ENCODE measurements at regions not wholly inside any gene's neighbourhood (a gene's known extent, or its start where the extent isn't known, plus 50 kb on each side); places are given as distances from the start of the nearest gene placed in this dataset.

DNA sequence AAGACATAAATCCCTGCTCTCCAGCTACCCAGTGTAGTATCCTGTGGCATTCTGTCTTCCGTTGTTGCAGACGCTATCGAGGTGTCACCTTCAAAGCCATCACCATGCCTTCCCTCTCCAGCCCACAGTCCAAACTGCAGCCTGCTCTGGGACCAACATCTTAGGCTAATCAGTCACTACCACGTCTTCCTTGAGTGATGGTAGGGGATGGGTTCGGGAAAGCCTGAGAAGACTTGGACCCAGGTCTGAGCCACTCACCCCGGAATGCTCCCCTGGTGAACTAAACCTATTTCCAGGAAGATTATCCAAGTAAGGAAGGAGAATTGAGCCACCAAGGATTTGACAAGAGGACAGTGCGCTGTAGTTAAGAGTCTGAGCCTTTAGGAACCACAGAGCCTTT lies 52.9 kb upstream of the IRX1 start:
- DNase-seq (ENCODE audit: low read depth) = no peak

GRCh38 chr5:3542158-3542557 lies 53.5 kb upstream of the IRX1 start:
- no peak for DNase-seq (ENCODE audit: low read depth)

DNA sequence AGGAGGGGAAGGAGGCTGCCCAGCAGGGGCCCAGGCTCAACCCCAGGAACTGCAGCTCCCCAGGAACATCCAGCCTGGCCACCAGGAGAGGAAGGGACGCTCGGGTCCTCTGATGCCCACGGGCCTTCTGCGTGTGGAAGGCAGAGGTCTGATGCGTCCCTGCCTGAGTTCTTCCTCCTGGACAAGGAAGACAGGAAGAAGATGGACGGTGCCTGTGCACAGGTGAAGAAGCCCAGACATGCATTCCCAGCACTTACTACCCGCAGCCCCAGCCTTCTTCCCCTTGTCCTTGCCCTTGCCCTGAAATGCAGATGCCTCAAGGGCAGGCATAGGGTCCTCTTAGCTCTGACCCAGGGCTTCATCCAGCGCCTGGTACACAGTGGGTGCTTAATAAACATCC lies 56.7 kb upstream of the IRX1 start:
- no peak for DNase-seq (ENCODE audit: low read depth)

DNA sequence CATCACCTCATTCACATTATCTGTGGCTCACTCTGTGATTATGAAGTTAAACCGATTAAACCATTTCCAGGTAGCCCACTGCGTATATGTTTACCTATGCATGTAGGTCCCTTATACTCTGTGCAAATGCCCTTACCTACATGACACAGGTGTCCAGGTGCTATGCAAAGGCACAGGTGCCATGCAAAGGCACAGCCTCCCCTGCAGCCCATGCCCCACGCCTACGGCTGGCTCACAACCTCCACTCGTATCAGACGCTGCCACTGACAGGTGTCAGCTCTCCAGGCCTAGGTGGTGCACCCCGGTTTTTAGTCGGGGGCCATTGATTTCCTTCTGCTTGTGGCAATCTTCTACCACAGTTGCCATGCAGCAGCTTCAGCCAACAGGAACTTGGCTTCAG lies 57.7 kb upstream of the IRX1 start:
- DNase-seq (ENCODE audit: low read depth) = no peak

DNA sequence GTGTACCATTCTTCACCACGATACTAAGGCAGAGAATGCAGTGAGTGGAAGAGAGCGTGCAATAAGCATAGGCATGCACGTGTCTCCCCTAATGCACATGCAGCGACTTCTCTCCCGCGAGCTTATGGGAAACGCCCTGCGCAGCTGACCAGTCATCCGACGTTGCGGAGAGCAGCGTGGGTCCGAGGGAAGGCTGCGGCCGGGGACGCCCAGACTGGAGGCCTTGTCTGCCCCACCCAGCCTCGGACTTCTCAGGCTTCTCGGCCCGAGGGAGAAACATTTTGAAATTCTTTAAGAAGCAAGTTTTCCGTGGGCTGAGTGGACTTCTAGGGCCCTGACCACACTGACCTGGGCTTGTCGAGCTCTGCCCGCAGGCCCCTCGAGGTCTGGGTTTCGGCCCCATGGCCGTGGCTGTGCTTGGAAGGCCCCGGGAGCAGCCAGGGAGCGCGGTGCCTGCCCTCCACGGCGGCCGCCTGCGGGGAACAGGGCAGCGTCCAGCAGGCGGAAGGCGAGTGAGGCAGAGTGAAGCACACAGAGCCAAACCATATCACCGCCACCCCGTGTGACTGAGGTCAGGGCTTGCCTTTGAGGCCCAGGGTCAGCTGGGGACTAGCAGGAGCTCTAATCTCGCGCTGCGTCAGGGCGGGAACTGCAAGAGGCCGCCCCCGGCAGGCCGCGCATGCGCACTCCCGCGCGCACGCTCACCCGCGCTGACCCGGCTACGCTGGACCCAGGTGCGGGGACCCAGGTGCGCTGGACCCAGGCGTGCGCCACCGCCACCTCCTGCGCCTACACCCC lies 60.0 kb upstream of the IRX1 start:
- no peak for DNase-seq (ENCODE audit: low read depth)

DNA sequence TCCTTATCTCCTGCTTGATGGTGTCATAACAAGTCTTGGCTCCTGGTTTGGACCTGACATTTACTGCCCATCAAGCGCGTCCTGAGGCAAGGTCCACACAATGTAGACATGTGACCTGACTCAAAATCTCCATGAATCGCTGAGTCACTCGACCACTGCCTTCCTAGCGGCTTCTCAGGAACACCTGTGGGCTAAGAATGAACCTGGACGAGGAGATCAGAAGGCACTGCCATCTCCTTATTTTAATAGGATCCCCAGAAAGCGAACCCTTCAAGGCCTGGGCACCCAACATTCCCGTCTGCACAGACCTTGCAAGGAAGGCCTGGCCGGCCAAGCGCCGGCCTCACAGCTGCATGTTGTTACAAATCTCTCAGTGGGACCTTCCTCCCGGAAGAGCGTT lies 60.6 kb upstream of the IRX1 start:
- DNase-seq (ENCODE audit: low read depth) = no peak

GRCh38 chr5:3531320-3531986 lies 64.2 kb upstream of the IRX1 start:
- DNase-seq (ENCODE audit: low read depth) = no peak

GRCh38 chr5:3530251-3530650 lies 65.4 kb upstream of the IRX1 start:
- no peak for DNase-seq (ENCODE audit: low read depth)

DNA sequence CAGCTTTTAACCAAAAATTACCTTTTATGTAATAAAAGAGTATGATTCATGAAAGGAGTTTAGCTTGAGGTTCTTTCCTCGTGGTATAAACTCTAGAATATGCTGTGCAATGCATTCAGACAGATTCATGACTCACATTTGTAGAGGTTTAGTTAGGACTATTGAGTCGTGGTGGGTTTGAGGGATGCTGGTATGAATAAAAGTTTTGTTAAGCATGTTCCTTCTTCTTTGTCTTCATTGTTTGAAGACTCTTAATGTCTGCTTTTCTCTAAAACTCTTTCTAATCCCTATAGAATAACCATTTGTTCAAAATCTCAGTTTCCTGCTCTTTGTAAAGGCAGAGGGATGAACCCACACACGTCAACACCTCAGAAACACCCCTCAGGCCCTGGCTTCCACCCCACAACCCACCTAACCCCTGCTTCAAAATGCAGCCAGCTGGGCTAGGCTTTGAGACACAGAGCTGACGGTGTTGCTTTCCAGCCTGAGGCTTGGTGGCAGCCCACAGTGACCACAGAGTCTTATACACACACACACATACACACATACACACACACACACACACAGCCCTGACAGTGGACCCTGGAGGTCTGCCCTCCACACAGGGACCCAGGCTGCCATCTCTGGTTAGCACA lies 69.0 kb upstream of the IRX1 start:
- no peak for DNase-seq (ENCODE audit: low read depth)

DNA sequence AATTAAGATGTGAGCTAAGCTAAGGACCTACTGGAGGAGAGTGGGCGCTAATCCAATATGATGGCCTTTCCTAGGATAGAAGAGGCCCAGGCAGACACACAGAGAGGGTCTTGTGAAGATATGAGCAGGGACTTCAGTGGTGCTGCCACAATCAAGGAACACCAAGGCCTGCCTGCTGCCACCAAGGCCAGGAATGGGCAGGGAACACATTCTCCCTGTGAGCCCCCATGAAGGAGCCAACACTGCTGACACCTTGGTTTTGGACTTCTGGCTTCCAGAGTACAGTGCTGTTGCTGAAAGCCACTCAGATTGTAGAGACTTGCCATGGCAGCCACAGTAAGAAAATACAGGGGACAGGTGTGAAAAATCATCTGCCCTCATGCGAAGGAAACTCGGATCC lies 73.1 kb upstream of the IRX1 start:
- DNase-seq (ENCODE audit: low read depth) = no peak

GRCh38 chr5:3518576-3518975 lies 77.1 kb upstream of the IRX1 start:
- no peak for DNase-seq (ENCODE audit: low read depth)

DNA sequence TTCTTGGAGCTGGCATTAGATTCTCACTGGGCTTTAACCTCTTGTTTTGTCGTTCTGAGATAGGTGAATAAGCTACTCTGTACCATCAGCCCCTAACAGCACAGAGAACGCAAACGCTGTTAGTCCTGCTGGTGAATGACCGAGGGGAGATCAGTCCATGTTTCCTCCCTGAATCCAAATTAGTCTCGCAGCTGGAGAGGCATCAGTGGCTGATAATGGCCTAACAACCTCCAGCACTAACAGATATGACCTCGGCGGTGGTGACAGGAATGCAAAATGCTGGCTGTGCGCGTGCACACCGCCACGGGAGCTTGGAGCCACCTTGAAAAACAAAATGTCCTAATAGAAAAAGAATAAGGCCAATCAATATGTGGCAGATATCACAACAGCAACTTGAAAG lies 77.6 kb upstream of the IRX1 start:
- DNase-seq (ENCODE audit: low read depth) = no peak

DNA sequence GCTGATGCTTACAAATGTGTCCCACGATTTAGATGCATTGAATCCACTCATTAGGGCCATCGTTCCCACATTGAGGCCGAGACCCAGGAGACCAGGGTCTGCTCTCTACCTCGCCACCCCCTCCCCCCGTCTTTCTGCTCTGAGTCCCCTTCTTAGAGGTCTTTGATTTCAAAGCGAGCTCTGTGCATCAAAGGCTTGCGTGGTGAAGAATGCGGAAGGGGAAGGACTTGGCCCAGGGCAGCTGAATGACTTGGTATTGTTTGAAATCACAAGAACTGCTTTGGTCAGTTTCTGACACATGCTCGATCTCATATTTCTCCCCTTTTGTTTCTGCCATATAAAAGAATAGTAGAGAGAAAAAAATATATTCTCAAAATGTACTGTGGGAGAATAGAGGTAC lies 78.3 kb upstream of the IRX1 start:
- DNase-seq (ENCODE audit: low read depth) = no peak

- no peak for DNase-seq (ENCODE audit: low read depth)
Observed at GRCh38 chr5:3512361-3513095, 83.1 kb upstream of the IRX1 start.

DNA sequence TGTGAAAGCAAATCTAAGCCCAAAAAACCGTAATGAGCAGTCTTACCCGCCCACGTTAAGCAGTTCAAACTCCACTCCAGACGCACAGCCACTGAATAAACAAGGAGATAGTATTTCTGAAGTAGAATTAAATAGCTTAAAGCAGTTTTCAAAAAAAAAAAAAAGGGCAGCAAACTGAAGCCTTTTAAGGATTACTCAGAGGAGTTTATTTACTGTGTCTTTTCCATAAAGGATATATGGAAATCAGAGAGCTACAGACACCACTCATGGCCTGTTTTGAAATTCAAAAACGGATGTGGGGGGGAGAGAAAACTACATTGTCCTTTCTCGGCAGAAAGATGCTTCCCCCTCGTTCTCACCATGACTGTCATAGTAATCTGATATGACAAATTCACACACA lies 83.7 kb upstream of the IRX1 start:
- DNase-seq (ENCODE audit: low read depth) = no peak

DNA sequence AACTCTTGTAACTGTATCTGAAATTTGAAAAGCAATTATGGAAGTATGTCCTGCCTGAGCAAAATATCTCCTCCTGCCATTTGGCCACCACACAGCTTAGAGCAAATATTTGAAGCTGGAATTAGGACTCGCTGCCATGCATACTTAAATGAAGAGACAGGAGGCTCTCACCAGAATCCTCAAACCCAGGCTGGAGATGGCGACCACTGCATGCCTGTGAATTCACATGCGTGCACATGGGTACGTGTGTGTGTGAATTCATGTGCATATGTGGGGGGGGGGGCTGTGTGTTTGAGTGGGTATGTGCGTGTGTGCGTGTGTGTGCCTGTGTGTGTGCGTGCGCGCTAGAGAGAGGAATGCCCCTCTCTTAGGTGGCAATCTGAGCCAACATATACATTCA lies 84.1 kb upstream of the IRX1 start:
- no peak for DNase-seq (ENCODE audit: low read depth)

DNA sequence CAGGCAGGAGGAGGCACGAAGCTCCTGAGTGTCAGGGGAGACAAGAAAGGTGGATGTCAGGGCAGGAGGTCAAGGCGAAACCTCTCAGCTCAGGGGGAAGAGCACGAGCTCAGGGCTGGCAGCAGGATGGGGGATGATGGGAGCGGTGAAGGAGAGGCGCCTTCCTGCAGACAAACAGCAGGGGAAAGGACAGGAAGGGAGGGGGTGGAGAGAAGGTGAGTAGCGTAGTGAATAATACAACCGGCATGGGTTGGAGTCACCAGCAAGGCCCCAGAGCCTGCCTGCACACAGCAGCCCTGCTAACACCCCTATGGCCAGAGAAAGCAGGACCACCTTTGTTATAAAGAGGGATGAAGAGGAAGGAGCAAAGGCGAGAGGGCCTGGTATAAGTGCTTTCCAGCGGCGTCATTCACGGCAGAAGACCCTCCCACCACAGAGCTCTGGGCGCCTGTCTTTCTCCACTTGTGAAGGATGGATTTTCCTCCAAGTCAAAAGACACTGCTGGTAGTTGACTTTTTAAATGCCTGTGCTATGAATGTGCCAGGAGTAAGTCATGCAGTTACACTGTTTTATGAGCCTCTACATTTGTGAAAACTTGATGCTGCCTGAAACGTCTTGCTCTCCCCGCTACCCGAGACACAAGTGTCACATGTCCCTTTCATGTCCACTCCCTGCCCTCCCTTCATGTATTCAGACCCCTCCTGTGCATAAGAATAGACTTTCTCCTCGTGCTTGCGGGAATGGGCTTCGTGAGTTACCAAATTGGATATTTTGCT lies 84.8 kb upstream of the IRX1 start:
- no peak for DNase-seq (ENCODE audit: low read depth)

GRCh38 chr5:3509290-3509689 lies 86.3 kb upstream of the IRX1 start:
- no peak for DNase-seq (ENCODE audit: low read depth)

- no peak for DNase-seq (ENCODE audit: low read depth)
Observed at GRCh38 chr5:3508395-3508794, 87.2 kb upstream of the IRX1 start.

- no peak for DNase-seq (ENCODE audit: low read depth)
Observed at GRCh38 chr5:3490957-3491507, 104.6 kb upstream of the IRX1 start.

DNA sequence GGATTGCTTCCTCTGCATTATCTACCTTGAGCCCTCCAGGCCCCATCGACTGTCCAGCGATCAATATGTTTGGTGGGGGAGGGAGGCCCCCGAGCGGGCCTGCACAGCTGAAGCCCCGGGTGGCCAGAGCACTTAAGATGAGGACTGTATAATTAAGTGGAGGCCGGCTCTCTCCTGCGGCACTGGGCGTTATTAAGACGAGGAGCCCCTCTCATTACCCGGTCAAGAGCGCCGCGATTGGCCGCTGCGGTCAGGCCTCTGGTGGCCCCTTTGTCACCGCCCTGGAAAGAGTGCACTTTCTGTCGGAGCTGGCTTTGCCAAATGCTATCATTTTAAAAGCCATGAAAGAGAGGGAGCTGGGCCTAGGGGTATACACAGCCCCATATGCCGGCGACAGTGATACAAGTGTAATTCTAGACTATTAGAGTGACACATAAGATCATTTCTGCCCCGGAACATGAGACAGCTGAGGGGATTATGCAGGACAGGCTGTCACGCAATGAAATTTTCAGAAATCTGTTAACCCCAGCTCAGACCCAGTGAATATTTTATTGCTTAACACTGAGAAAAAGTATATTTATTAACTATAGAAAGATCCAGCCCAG lies 106.3 kb upstream of the IRX1 start:
- no peak for DNase-seq (ENCODE audit: low read depth)
